Testis (tissue), 2 donors: ENCODE measurements at regions not wholly inside any gene's neighbourhood (a gene's known extent, or its start where the extent isn't known, plus 50 kb on each side); places are given as distances from the start of the nearest gene placed in this dataset.
"Not testable (repeated sequence)": the region's sequence is repeated elsewhere in the genome, so short reads cannot be mapped to it uniquely, and the experiment has no call there.

Source experiments
- DNase-seq: peaks from one replicate; pipeline ENCODE4 v3.0.0-alpha.2; 2019
- H3K27ac ChIP-seq, 2 donors: fragments of 200-600 bp; sonication (generic); one replicate each; pipeline ENCODE4 v1.5.1; 2019
- H3K27me3 ChIP-seq: fragments of 200-600 bp; sonication (generic); one replicate; pipeline ENCODE4 v1.5.1; 2019
- H3K36me3 ChIP-seq: fragments of 200-600 bp; sonication (generic); one replicate; pipeline ENCODE4 v1.5.1; 2017; ENCODE audit warnings: low read depth; ENCODE audit errors: missing control alignments
- H3K4me1 ChIP-seq: fragments of 200-600 bp; sonication (generic); one replicate; pipeline ENCODE4 v1.5.1; 2019
- H3K4me3 ChIP-seq, 2 donors: fragments of 200-600 bp; sonication (generic); one replicate each; pipeline ENCODE4 v1.5.1; 2017 to 2019
- H3K9me3 ChIP-seq: fragments of 200-600 bp; sonication (generic); one replicate; pipeline ENCODE4 v1.5.1; 2017
- CTCF ChIP-seq, 3 experiments: fragments of 450-650 bp in 2 of 3; fragments of 200-600 bp in 1 of 3; sonication (generic) in 1 of 3; IDR thresholded peaks; one replicate each; pipeline ENCODE4 v1.5.1; 2016 to 2019; ENCODE audit warnings: antibody characterized with exemption in 3 of 3, mild to moderate bottlenecking in 2 of 3, moderate library complexity in 1 of 3
- POLR2A ChIP-seq: fragments of 450-650 bp; IDR thresholded peaks from one replicate; pipeline ENCODE4 v1.6.1; 2017; ENCODE audit warnings: antibody characterized with exemption, mild to moderate bottlenecking, moderate library complexity
- WGBS, 2 donors: methylation state at CpG; one replicate each; pipeline ENCODE4 v1.1.5; 2018; 5-methylcytosine and 5-hydroxymethylcytosine counted together
- intact Hi-C: fragments of 100-400 bp; cut with DNase I; formaldehyde crosslinking; loops from one replicate; pipeline ENCODE4 v1.15.1; 2023; ENCODE audit warnings: low total_unique reads

DNA sequence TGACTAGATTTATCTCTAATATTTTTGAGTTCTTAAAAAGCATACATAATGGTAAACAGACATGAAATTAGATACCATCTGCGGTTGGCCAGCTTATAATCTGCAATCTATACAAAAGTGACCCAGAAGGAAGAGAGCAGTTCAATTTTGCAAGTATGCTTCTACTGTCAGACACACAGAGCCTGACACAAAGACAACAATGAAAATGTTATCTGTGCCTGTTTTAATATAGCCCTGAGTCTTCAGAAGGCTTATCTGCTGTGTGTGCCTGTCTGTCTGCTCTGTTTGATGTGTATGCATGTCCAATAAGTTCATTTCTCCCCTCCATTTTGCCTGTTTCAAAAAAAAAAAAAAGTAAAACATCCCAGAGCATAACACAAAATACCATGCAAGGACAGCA, 73.3 kb upstream of the FHIP2A start:
- TF ChIP-seq POLR2A (no peak), CTCF (IDR thresholded peaks at IDR 0.05) (no peak)
- no peak for DNase-seq
- H3K4me3 ChIP-seq = no peak overlapping the region
- no peaks in the 10 kb centered on the region for H3K27me3 ChIP-seq
- intact Hi-C loops = no loop called here
- no peaks in the 10 kb centered on the region for H3K36me3 ChIP-seq
- no peaks in the 10 kb centered on the region for H3K4me1 ChIP-seq
- 76 to 79% methylated on average over 1 of the region's 1 CpG for WGBS, 2 donors
- H3K9me3 ChIP-seq = no peaks in the 10 kb centered on the region
- no peak overlapping the region for H3K27ac ChIP-seq

GRCh38 chr10:114749014-114749413, 72.6 kb upstream of the FHIP2A start:
- Histone ChIP-seq H3K27ac (no peak overlapping the region), H3K4me3 (no peak overlapping the region), H3K4me1 (no peaks in the 10 kb centered on the region), H3K36me3 (no peaks in the 10 kb centered on the region), H3K27me3 (no peaks in the 10 kb centered on the region), H3K9me3 (no peaks in the 10 kb centered on the region)
- intact Hi-C loops = no loop called here
- TF ChIP-seq CTCF (IDR thresholded peaks at IDR 0.05) (no peak), POLR2A (no peak)
- DNase-seq = no peak
- 67 to 78% methylated on average over 3 of the region's 3 CpGs for WGBS, 2 donors

DNA sequence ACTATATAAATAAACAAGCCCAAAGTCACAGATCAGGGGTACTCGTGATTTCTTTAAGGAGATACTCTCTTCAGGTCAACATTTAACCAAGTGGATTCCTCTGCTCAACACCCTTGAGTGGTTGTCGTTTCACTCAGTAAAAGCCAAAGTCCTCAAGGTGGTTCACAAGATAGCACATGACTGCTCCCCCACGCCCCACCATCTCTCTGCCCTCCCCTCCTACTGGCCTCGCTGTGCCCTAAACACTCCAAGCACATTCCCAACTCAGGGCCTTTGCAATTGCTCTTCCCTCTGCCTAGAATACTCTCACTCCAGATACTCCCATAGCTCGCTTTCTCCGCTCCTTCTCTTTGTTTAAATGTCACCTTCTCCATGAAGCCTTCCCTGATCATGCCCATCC, 72.1 kb upstream of the FHIP2A start:
- Histone ChIP-seq H3K27me3 (no peaks in the 10 kb centered on the region), H3K9me3 (no peaks in the 10 kb centered on the region), H3K4me3 (no peak overlapping the region), H3K27ac (no peak overlapping the region), H3K36me3 (no peaks in the 10 kb centered on the region), H3K4me1 (no peaks in the 10 kb centered on the region)
- no peak for DNase-seq
- intact Hi-C loops = no loop called here
- 84 to 87% methylated on average over 6 of the region's 6 CpGs for WGBS, 2 donors
- TF ChIP-seq POLR2A (no peak), CTCF (IDR thresholded peaks at IDR 0.05) (no peak)

DNA sequence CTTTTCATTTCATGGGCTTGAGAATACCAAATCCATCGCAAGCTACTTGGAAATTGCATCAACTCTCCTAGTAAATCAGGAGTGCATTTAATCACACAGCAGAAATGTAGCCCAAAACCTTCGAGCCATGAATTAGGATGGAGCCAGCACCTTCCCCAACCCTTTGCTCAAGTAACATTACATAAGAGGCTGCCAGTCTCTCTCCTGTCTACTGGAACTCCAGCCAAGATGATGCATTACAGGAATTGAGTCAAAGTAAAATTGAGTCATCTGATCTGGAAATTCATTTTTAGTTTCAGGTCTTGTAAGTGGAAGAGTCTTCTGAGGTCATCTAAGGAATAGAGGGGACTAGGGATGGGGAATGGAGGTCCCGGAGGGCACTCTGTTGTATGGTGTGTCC, 69.7 kb upstream of the FHIP2A start:
- no peak for TF ChIP-seq POLR2A
- TF ChIP-seq CTCF (IDR thresholded peaks at IDR 0.05) = no peak
- intact Hi-C loops = no loop called here
- H3K9me3 ChIP-seq = no peaks in the 10 kb centered on the region
- DNase-seq = no peak
- no peaks in the 10 kb centered on the region for H3K36me3 ChIP-seq
- WGBS, 2 donors = 94 to 95% methylated on average over 3 of the region's 3 CpGs
- H3K4me1 ChIP-seq = no peaks in the 10 kb centered on the region
- H3K4me3 ChIP-seq = no peak overlapping the region
- no peak overlapping the region for H3K27ac ChIP-seq
- no peaks in the 10 kb centered on the region for H3K27me3 ChIP-seq

DNA sequence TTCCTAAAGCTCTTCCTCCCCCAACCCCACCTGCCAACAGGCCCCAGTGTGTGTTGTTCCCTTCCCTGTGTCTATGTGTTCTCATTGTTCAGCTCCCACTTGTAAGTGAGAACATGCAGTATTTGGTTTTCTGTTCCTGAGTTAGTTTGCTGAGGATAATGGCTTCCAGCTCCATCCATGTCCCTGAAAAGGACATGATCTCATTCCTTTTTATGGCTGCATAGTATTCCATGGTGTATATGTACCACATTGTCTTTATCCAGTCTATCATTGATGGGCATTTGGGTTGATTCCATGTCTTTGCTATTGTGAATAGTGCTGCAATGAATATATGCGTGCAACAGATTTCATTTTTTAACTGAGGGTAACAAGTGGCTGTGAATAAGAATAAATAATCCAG, 69.0 kb upstream of the FHIP2A start:
- H3K9me3 ChIP-seq, H3K27me3 ChIP-seq, intact Hi-C loops, H3K36me3 ChIP-seq, DNase-seq, H3K27ac ChIP-seq, H3K4me3 ChIP-seq, H3K4me1 ChIP-seq: not testable (repeated sequence)
- 91 to 97% methylated on average over 1 of the region's 1 CpG for WGBS, 2 donors
